ENCODE measurements at regions not wholly inside any gene's neighbourhood (a gene's known extent, or its start where the extent isn't known, plus 50 kb on each side); places are given as distances from the start of the nearest gene placed in this dataset.

GRCh38 chr13:62906469-62906868 lies 1490.8 kb upstream of the PCDH20 start:
- H3K9me3 ChIP-seq = no peaks in the 10 kb centered on the region
- DNase-seq (no peak), ATAC-seq (no peak)
- H3K27me3 ChIP-seq = no peaks in the 10 kb centered on the region
- TF ChIP-seq POLR2A (IDR thresholded peaks at IDR 0.05) (no peak), CTCF (IDR thresholded peaks at IDR 0.05) (no peak)
- intact Hi-C loops (cut with DNase I) = no loop called here
- H3K27ac ChIP-seq = no peak overlapping the region
- H3K4me3 ChIP-seq = no peak overlapping the region
- no peaks in the 10 kb centered on the region for H3K4me1 ChIP-seq
- no peaks in the 10 kb centered on the region for H3K36me3 ChIP-seq (replicated peaks in 1 of 2; ENCODE audit: insufficient read depth in 1 of 2, low read depth in 2 of 2)

- no peak overlapping the region for H3K4me3 ChIP-seq
- no peak overlapping the region for H3K27ac ChIP-seq
- H3K9me3 ChIP-seq = no peaks in the 10 kb centered on the region
- WGBS, 2 donors = 88% methylated on average over 6 to 8 of the region's 8 CpGs
- H3K27me3 ChIP-seq = no peaks in the 10 kb centered on the region
- TF ChIP-seq CTCF (IDR thresholded peaks at IDR 0.05) (no peak), POLR2A (IDR thresholded peaks at IDR 0.05) (no peak)
- intact Hi-C loops (cut with DNase I) = no loop called here
- H3K4me1 ChIP-seq = no peaks in the 10 kb centered on the region
- DNase-seq = no peak
- ATAC-seq = no peak
- no peaks in the 10 kb centered on the region for H3K36me3 ChIP-seq (replicated peaks in 1 of 2; ENCODE audit: insufficient read depth in 1 of 2, low read depth in 2 of 2)
These were observed 1471.4 kb upstream of the PCDH20 start for GRCh38 chr13:62887046-62887445.

- Histone ChIP-seq H3K27ac (no peak overlapping the region), H3K27me3 (no peaks in the 10 kb centered on the region), H3K9me3 (no peaks in the 10 kb centered on the region), H3K36me3 (replicated peaks in 1 of 2; ENCODE audit: insufficient read depth in 1 of 2, low read depth in 2 of 2) (no peaks in the 10 kb centered on the region), H3K4me1 (no peaks in the 10 kb centered on the region), H3K4me3 (no peak overlapping the region)
- intact Hi-C loops (cut with DNase I) = no loop called here
- TF ChIP-seq CTCF (IDR thresholded peaks at IDR 0.05) (no peak), POLR2A (IDR thresholded peaks at IDR 0.05) (no peak)
- no peak for ATAC-seq
- no peak for DNase-seq
These were observed 1463.4 kb upstream of the PCDH20 start for GRCh38 chr13:62879071-62879470.

- TF ChIP-seq CTCF (IDR thresholded peaks at IDR 0.05) (no peak), POLR2A (IDR thresholded peaks at IDR 0.05) (no peak)
- ATAC-seq (no peak), DNase-seq (no peak)
- 74 to 81% methylated on average over 2 of the region's 2 CpGs for WGBS, 2 donors
- Histone ChIP-seq H3K9me3 (no peaks in the 10 kb centered on the region), H3K4me3 (no peak overlapping the region), H3K27me3 (no peaks in the 10 kb centered on the region), H3K27ac (no peak overlapping the region), H3K4me1 (no peaks in the 10 kb centered on the region), H3K36me3 (replicated peaks in 1 of 2; ENCODE audit: insufficient read depth in 1 of 2, low read depth in 2 of 2) (no peaks in the 10 kb centered on the region)
- intact Hi-C loops (cut with DNase I) = no loop called here
These were observed 1459.5 kb upstream of the PCDH20 start for GRCh38 chr13:62875118-62875640.

GRCh38 chr13:62850331-62850730 lies 1434.7 kb upstream of the PCDH20 start:
- intact Hi-C loops (cut with DNase I) = no loop called here
- Histone ChIP-seq H3K4me1 (no peaks in the 10 kb centered on the region), H3K9me3 (no peaks in the 10 kb centered on the region), H3K4me3 (no peak overlapping the region), H3K36me3 (replicated peaks in 1 of 2; ENCODE audit: insufficient read depth in 1 of 2, low read depth in 2 of 2) (no peaks in the 10 kb centered on the region), H3K27ac (no peak overlapping the region), H3K27me3 (no peaks in the 10 kb centered on the region)
- 65% methylated on average over 3 of the region's 3 CpGs for WGBS, 2 donors
- TF ChIP-seq POLR2A (IDR thresholded peaks at IDR 0.05) (no peak), CTCF (IDR thresholded peaks at IDR 0.05) (no peak)
- DNase-seq (no peak), ATAC-seq (no peak)
